Peyer's patch (tissue), 4 donors: ENCODE measurements at regions not wholly inside any gene's neighbourhood (a gene's known extent, or its start where the extent isn't known, plus 50 kb on each side); places are given as distances from the start of the nearest gene placed in this dataset.

Source experiments
- POLR2A ChIP-seq, 2 donors: fragments of 450-650 bp; IDR thresholded peaks; one replicate each; pipeline ENCODE4 v1.5.1; 2017; ENCODE audit warnings: antibody characterized with exemption in 2 of 2, mild to moderate bottlenecking in 2 of 2, moderate library complexity in 2 of 2
- TF ChIP-seq, protein P1 (sequence below), 6 experiments: fragments of 450-650 bp in 4 of 6; fragments of 200-600 bp in 2 of 6; sonication (generic) in 1 of 6; IDR thresholded peaks; one replicate each; pipeline ENCODE4 v1.5.1; 2017 to 2019; ENCODE audit warnings: antibody characterized with exemption in 6 of 6, mild to moderate bottlenecking in 3 of 6, moderate library complexity in 1 of 6

DNA sequence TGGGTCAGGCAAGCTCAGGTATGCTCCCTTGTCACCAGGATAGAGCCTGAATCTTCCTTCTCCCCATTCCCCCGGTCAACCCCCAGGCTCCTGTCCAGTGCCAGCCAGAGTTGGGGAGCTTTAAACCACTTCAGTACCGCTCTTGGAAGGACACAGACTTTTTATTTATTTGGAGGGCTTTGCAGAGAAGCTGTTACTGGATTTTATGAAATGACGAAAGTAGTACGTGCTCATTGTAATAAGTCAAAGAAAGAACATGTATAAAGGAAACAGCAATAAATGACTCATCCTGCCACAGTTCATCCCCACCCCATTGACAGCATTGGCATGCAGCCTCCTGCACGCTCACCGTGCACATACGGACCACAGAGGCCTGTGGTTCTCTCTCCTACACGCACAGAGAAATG is 230.3 kb downstream of the AUH start:
- TF ChIP-seq, protein P1, sequence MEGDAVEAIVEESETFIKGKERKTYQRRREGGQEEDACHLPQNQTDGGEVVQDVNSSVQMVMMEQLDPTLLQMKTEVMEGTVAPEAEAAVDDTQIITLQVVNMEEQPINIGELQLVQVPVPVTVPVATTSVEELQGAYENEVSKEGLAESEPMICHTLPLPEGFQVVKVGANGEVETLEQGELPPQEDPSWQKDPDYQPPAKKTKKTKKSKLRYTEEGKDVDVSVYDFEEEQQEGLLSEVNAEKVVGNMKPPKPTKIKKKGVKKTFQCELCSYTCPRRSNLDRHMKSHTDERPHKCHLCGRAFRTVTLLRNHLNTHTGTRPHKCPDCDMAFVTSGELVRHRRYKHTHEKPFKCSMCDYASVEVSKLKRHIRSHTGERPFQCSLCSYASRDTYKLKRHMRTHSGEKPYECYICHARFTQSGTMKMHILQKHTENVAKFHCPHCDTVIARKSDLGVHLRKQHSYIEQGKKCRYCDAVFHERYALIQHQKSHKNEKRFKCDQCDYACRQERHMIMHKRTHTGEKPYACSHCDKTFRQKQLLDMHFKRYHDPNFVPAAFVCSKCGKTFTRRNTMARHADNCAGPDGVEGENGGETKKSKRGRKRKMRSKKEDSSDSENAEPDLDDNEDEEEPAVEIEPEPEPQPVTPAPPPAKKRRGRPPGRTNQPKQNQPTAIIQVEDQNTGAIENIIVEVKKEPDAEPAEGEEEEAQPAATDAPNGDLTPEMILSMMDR (IDR thresholded peaks at IDR 0.05) = no peak
- peak in 1 of 2 donors; percentile 59 for TF ChIP-seq POLR2A (IDR thresholded peaks at IDR 0.05)
